Mesenchymal stem cell (in vitro differentiated cells and primary cell): ENCODE measurements at regions not wholly inside any gene's neighbourhood (a gene's known extent, or its start where the extent isn't known, plus 50 kb on each side); places are given as distances from the start of the nearest gene placed in this dataset.

ENCODE experiments used
- DNase-seq: peaks from one replicate; pipeline ENCODE4 v3.0.0-alpha.2; 2013
- H2AFZ ChIP-seq: one replicate; pipeline ENCODE4 v1.6.1; 2013; ENCODE audit warnings: low read depth, mild to moderate bottlenecking, control low read depth, inconsistent platforms, low read length, moderate library complexity
- H2AK5ac ChIP-seq: 2 replicates; pipeline ENCODE4 v1.6.1; 2013; ENCODE audit warnings: low read length, moderate library complexity, mild to moderate bottlenecking, inconsistent platforms; ENCODE audit not compliant: severe bottlenecking
- H2BK120ac ChIP-seq: one replicate; pipeline ENCODE4 v1.6.1; 2013; ENCODE audit warnings: low read depth, mild to moderate bottlenecking, inconsistent platforms, low read length, moderate library complexity
- H2BK12ac ChIP-seq, 2 experiments: one replicate each; pipeline ENCODE4 v1.6.1; 2013; ENCODE audit warnings: inconsistent platforms in 2 of 2, low read length in 2 of 2, mild to moderate bottlenecking in 2 of 2, moderate library complexity in 2 of 2, control low read depth in 1 of 2
- H2BK15ac ChIP-seq: one replicate; pipeline ENCODE4 v1.6.1; 2013; ENCODE audit warnings: mild to moderate bottlenecking, low read depth, inconsistent platforms; ENCODE audit not compliant: poor library complexity, severe bottlenecking
- H2BK5ac ChIP-seq: 2 replicates; pipeline ENCODE4 v1.6.1; 2013; ENCODE audit warnings: low read depth, mild to moderate bottlenecking, low read length, control low read depth, inconsistent platforms; ENCODE audit not compliant: poor library complexity, severe bottlenecking
- H3K14ac ChIP-seq, 2 experiments: one replicate each; pipeline ENCODE4 v1.6.1; 2013; ENCODE audit warnings: inconsistent platforms in 2 of 2, low read length in 2 of 2, control low read depth in 1 of 2, mild to moderate bottlenecking in 1 of 2, moderate library complexity in 1 of 2
- H3K18ac ChIP-seq, 2 experiments: one replicate each; pipeline ENCODE4 v1.6.1; 2013; ENCODE audit warnings: inconsistent platforms in 2 of 2, low read length in 2 of 2, control low read depth in 1 of 2, low read depth in 1 of 2, mild to moderate bottlenecking in 1 of 2
- H3K23ac ChIP-seq, 2 experiments: one replicate each; pipeline ENCODE4 v1.6.1; 2013; ENCODE audit warnings: inconsistent platforms in 2 of 2, low read length in 2 of 2, mild to moderate bottlenecking in 2 of 2, moderate library complexity in 2 of 2, control low read depth in 1 of 2
- H3K27ac ChIP-seq: 2 replicates; pipeline ENCODE4 v1.5.1; 2013; ENCODE audit warnings: mild to moderate bottlenecking, moderate library complexity, low read length, control low read depth, inconsistent platforms; ENCODE audit not compliant: poor library complexity, severe bottlenecking
- H3K27me3 ChIP-seq, 2 experiments: 2 replicates each; pipeline versions ENCODE4 v1.6.1 to v1.7.0; 2013; ENCODE audit warnings: low read length in 2 of 2, mild to moderate bottlenecking in 2 of 2, moderate library complexity in 2 of 2, control low read depth in 1 of 2, inconsistent platforms in 1 of 2; ENCODE audit not compliant: control insufficient read depth in 1 of 2, insufficient read depth in 1 of 2
- H3K36me3 ChIP-seq, 2 experiments: 2 replicates each; pipeline versions ENCODE4 v1.6.1 to v1.7.0; 2013; ENCODE audit warnings: low read length in 2 of 2, control low read depth in 1 of 2, inconsistent platforms in 1 of 2, low read depth in 1 of 2, mild to moderate bottlenecking in 1 of 2; ENCODE audit not compliant: insufficient read depth in 2 of 2, control insufficient read depth in 1 of 2
- H3K4ac ChIP-seq, 2 experiments: one replicate each; pipeline ENCODE4 v1.6.1; 2013; ENCODE audit warnings: inconsistent platforms in 2 of 2, low read length in 2 of 2, mild to moderate bottlenecking in 2 of 2, moderate library complexity in 2 of 2, control low read depth in 1 of 2, low read depth in 1 of 2
- H3K4me1 ChIP-seq: 2 replicates; pipeline ENCODE4 v1.6.1; 2013; ENCODE audit warnings: low read depth, low read length, control low read depth; ENCODE audit not compliant: control insufficient read depth, insufficient read depth
- H3K4me2 ChIP-seq: 2 replicates; pipeline ENCODE4 v1.6.1; 2013; ENCODE audit warnings: low read length, mild to moderate bottlenecking, inconsistent platforms; ENCODE audit not compliant: poor library complexity, severe bottlenecking
- H3K4me3 ChIP-seq, 2 experiments: 2 replicates each; pipeline versions ENCODE4 v1.5.1 to v1.7.0; 2013; ENCODE audit warnings: low read length in 2 of 2, mild to moderate bottlenecking in 2 of 2, control low read depth in 1 of 2, low read depth in 1 of 2; ENCODE audit not compliant: insufficient read depth in 1 of 2
- H3K79me1 ChIP-seq: replicated peaks from 2 replicates; pipeline ENCODE4 v1.6.1; 2013; ENCODE audit warnings: mild to moderate bottlenecking, control low read depth, low read length, inconsistent platforms; ENCODE audit not compliant: poor library complexity, severe bottlenecking
- H3K9ac ChIP-seq: 2 replicates; pipeline ENCODE4 v1.7.0; 2013; ENCODE audit warnings: mild to moderate bottlenecking, low read length, moderate library complexity
- H3K9me3 ChIP-seq: 2 replicates; pipeline ENCODE4 v1.7.0; 2013; ENCODE audit warnings: mild to moderate bottlenecking, low read length; ENCODE audit not compliant: control insufficient read depth
- H4K8ac ChIP-seq: one replicate; pipeline ENCODE4 v1.6.1; 2013; ENCODE audit warnings: inconsistent platforms, mild to moderate bottlenecking, low read length, moderate library complexity
- H4K91ac ChIP-seq: one replicate; pipeline ENCODE4 v1.6.1; 2013; ENCODE audit warnings: mild to moderate bottlenecking, low read length, inconsistent platforms
- WGBS: methylation state at CpG from one replicate; pipeline ENCODE4 v1.1.7; 2013; ENCODE audit warnings: mixed read lengths; 5-methylcytosine and 5-hydroxymethylcytosine counted together

DNA sequence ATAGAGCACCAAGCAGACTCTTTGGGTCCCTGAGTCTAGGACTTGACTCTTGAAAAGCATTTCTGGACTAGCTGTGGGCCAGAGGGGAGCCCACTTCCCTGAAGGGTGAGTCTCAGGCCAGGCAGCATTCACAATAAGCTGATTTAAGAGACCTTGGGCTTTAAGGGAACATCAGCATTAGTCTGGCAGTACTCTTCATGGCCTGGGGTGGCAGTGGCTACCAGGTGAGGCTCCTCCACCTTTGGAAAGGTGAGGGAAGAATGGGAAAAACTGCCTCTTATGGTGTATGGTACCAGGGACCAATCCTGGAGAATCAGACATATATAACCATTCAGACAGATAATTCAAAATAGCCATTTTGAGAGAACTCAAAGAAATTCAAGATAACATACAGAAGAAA lies 599.9 kb upstream of the POU3F3 start:
- Histone ChIP-seq H4K91ac (no peak overlapping the region), H3K4me1 (no peaks in the 10 kb centered on the region), H3K4ac (no peak overlapping the region), H3K4me3 (no peak overlapping the region), H4K8ac (no peak overlapping the region), H3K14ac (no peak overlapping the region), H2BK120ac (no peak overlapping the region), H3K36me3 (no peaks in the 10 kb centered on the region), H2BK5ac (no peak overlapping the region), H2AFZ (no peak overlapping the region), H3K4me2 (no peak overlapping the region), H2BK12ac (no peak overlapping the region), H3K18ac (no peak overlapping the region), H3K9ac (no peak overlapping the region), H3K27me3 (no peaks in the 10 kb centered on the region), H3K23ac (no peak overlapping the region), H3K27ac (no peak overlapping the region), H2BK15ac (no peak overlapping the region), H3K9me3 (peaks cover 24% of the 10 kb centered on the region), H2AK5ac (no peak overlapping the region), H3K79me1 (no peaks in the 10 kb centered on the region)
- no peak for DNase-seq

DNA sequence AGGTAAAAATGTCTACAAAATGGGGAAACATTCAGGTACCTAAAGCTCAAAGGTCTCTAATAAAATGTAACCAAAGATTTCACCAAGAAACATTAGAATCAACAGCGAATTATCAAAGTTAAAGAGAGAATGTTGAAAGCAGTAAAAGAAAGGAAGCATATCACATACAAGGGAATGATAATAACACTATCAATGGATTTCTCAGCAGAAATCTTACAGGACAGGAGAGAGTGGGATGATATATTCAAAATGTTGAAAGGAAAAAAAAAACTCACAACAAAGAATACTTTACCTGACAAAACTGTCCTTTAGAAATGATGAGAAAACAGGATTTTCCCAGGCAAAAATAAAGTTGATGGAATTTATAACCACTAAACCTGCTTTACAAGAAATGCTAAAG lies 591.2 kb upstream of the POU3F3 start:
- Histone ChIP-seq H2AK5ac (no peak overlapping the region), H3K4me1 (no peaks in the 10 kb centered on the region), H2BK15ac (no peak overlapping the region), H3K9me3 (peaks cover 52% of the 10 kb centered on the region), H3K79me1 (no peaks in the 10 kb centered on the region), H3K4ac (no peak overlapping the region), H3K23ac (no peak overlapping the region), H4K8ac (no peak overlapping the region), H3K4me2 (no peak overlapping the region), H4K91ac (no peak overlapping the region), H3K9ac (no peak overlapping the region), H3K4me3 (no peak overlapping the region), H2BK12ac (no peak overlapping the region), H2BK120ac (no peak overlapping the region), H3K14ac (no peak overlapping the region), H3K27me3 (no peaks in the 10 kb centered on the region), H2BK5ac (no peak overlapping the region), H3K27ac (no peak overlapping the region), H3K36me3 (no peaks in the 10 kb centered on the region), H3K18ac (no peak overlapping the region), H2AFZ (no peak overlapping the region)
- no CpG with 5 or more reads among the region's 1 CpG for WGBS
- no peak for DNase-seq

DNA sequence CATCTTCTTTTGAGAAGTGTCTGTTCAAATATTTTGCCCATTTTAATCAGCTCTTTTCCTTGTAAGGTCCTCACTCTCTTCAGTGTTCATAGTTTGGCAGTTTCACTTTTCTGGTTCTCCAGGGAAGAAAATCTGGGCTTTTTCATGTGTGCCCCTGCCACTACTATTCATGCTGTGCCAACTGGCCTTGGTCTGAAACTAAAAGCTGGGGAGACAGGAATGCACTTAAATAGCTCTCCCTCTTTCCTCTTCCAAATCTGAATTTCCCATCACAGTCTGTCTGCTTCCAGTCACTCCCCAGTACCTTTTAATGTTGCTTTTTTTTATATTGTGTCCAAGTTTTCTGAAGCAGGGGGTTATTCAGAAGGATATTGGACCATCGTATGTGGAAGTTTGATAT lies 574.3 kb upstream of the POU3F3 start:
- H3K9ac ChIP-seq, result no peak overlapping the region

DNA sequence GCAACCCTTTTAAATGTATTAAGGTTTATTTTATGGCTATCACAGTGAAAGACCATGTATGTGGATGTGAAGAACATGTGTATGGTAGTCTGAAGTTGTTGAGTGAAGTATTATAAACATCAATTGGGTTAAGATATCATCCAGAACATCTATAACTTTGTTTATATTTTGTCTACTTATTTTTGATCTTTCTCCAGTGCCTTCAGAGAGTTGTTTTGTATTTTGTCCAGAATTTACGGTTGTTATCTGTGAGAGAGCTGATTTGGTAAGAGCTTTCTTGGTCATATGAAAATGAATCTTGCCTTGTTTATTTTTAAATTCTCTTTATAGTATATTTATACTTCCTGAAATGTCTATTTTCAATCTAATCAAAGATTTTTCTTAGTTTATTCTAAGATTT lies 573.7 kb upstream of the POU3F3 start:
- H3K79me1 ChIP-seq, result no peaks in the 10 kb centered on the region
- H3K4ac ChIP-seq, result no peak overlapping the region
- no peak overlapping the region for H3K4me2 ChIP-seq
- H3K23ac ChIP-seq, result no peak overlapping the region
- no peak overlapping the region for H2BK15ac ChIP-seq
- no peak overlapping the region for H3K4me3 ChIP-seq
- H2BK5ac ChIP-seq, result no peak overlapping the region
- H2BK12ac ChIP-seq, result no peak overlapping the region
- H3K18ac ChIP-seq, result no peak overlapping the region
- H3K14ac ChIP-seq, result no peak overlapping the region
- H4K8ac ChIP-seq, result no peak overlapping the region
- no peaks in the 10 kb centered on the region for H3K27me3 ChIP-seq
- no peak overlapping the region for H2AFZ ChIP-seq
- no peak overlapping the region for H3K9ac ChIP-seq
- no peak overlapping the region for H2AK5ac ChIP-seq
- H3K9me3 ChIP-seq, result no peaks in the 10 kb centered on the region
- DNase-seq, result no peak
- no peaks in the 10 kb centered on the region for H3K36me3 ChIP-seq
- H4K91ac ChIP-seq, result no peak overlapping the region
- H3K4me1 ChIP-seq, result peaks cover 2% of the 10 kb centered on the region
- H3K27ac ChIP-seq, result no peak overlapping the region
- no CpG with 5 or more reads among the region's 1 CpG for WGBS
- no peak overlapping the region for H2BK120ac ChIP-seq

More for the DNA sequence above, 574.3 kb upstream of the POU3F3 start:
- Histone ChIP-seq H4K8ac (no peak overlapping the region), H3K27ac (no peak overlapping the region), H3K27me3 (no peaks in the 10 kb centered on the region), H3K36me3 (no peaks in the 10 kb centered on the region), H3K79me1 (no peaks in the 10 kb centered on the region), H3K4ac (no peak overlapping the region), H3K4me3 (no peak overlapping the region), H2AK5ac (no peak overlapping the region), H3K4me1 (peaks cover 2% of the 10 kb centered on the region), H3K14ac (no peak overlapping the region), H3K18ac (no peak overlapping the region), H2BK5ac (no peak overlapping the region), H4K91ac (no peak overlapping the region), H3K4me2 (no peak overlapping the region), H3K9me3 (no peaks in the 10 kb centered on the region), H3K23ac (no peak overlapping the region), H2BK12ac (no peak overlapping the region), H2BK120ac (no peak overlapping the region), H2AFZ (no peak overlapping the region), H2BK15ac (no peak overlapping the region)
- DNase-seq, result no peak
- no CpG with 5 or more reads among the region's 1 CpG for WGBS
